ENCODE measurements at regions not wholly inside any gene's neighbourhood (a gene's known extent, or its start where the extent isn't known, plus 50 kb on each side); places are given as distances from the start of the nearest gene placed in this dataset.

DNA sequence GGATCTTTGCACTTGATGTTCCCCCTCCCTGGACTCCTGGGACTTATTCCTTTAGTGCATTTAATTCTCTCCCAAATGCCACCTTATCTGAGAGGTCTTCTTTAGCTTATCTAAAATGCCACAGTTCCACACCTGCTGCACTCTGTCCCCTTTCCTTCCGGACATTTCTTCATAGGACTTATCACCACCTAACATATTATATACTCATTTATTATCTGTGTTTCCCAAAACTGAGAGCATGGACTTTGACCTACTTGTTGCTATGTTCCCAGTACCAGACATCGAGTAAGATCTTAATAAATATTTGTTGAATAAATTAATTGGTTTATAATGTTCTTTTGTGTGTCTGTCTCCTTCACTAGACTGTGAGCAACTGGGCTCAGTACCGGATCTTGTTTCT lies 585.3 kb downstream of the INSC start:
- no peak overlapping the region for H3K4me3 Mint-ChIP-seq (ENCODE audit: unreplicated experiment)
- peaks cover 13% of the 10 kb centered on the region for H3K4me1 Mint-ChIP-seq (ENCODE audit: unreplicated experiment)
- no peak for DNase-seq (ENCODE audit: low spot score)
- H3K27me3 Mint-ChIP-seq (ENCODE audit: unreplicated experiment): peaks cover 1% of the 10 kb centered on the region
- TF ChIP-seq, protein P1, sequence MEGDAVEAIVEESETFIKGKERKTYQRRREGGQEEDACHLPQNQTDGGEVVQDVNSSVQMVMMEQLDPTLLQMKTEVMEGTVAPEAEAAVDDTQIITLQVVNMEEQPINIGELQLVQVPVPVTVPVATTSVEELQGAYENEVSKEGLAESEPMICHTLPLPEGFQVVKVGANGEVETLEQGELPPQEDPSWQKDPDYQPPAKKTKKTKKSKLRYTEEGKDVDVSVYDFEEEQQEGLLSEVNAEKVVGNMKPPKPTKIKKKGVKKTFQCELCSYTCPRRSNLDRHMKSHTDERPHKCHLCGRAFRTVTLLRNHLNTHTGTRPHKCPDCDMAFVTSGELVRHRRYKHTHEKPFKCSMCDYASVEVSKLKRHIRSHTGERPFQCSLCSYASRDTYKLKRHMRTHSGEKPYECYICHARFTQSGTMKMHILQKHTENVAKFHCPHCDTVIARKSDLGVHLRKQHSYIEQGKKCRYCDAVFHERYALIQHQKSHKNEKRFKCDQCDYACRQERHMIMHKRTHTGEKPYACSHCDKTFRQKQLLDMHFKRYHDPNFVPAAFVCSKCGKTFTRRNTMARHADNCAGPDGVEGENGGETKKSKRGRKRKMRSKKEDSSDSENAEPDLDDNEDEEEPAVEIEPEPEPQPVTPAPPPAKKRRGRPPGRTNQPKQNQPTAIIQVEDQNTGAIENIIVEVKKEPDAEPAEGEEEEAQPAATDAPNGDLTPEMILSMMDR (IDR thresholded peaks at IDR 0.05; ENCODE audit: unreplicated experiment): no peak
- H3K36me3 Mint-ChIP-seq (ENCODE audit: low read depth, unreplicated experiment): no peaks in the 10 kb centered on the region
- no peak overlapping the region for H3K27ac Mint-ChIP-seq (ENCODE audit: unreplicated experiment)
- no peaks in the 10 kb centered on the region for H3K9me3 Mint-ChIP-seq (ENCODE audit: unreplicated experiment)

DNA sequence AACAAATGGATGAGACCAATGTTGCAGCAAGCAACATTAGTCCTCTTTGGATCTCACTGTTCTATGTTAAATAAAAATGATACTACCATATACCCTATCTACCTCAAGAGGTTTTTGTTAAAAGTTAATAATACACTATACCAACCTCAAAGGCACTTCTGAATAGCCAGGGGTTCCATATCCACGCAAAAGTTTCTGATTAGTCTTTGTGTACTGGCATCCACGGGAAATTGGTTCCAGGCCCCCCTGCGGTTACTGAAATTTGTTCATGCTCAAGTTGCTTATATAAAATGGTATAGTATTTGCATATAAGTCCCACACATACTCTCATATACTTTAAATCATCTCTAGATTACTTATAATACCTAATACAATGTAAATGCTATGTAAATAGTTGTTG lies 585.7 kb downstream of the INSC start:
- DNase-seq (ENCODE audit: low spot score): no peak
- Mint-ChIP-seq H3K4me3 (ENCODE audit: unreplicated experiment) (no peak overlapping the region), H3K27ac (ENCODE audit: unreplicated experiment) (no peak overlapping the region)

DNA sequence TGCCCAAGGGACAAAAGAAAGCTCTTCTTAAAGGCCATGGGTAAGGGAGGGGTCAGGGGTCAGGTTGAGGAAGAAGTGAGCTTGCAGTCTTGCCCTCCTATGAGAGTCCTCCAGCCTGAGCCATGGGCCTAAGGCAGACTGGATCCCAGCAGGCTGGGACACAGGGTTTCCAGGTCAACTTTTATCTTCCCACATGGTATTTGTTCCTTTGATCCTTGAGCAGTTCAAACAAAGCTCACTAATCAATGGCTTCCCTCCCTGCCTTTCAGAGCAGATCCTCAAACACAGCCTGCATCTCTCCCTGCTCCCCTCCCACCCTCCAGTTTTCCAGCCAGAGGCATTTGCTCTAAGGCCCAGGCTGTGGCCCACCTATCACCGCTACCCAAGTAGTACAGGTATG lies 589.3 kb downstream of the INSC start:
- peaks cover 5% of the 10 kb centered on the region for H3K27me3 Mint-ChIP-seq (ENCODE audit: unreplicated experiment)
- DNase-seq (ENCODE audit: low spot score): no peak
- TF ChIP-seq, protein P1 (IDR thresholded peaks at IDR 0.05; ENCODE audit: unreplicated experiment): no peak
- H3K4me1 Mint-ChIP-seq (ENCODE audit: unreplicated experiment): peaks cover 2% of the 10 kb centered on the region
- H3K4me3 Mint-ChIP-seq (ENCODE audit: unreplicated experiment): no peak overlapping the region
- no peaks in the 10 kb centered on the region for H3K9me3 Mint-ChIP-seq (ENCODE audit: unreplicated experiment)
- no peak overlapping the region for H3K27ac Mint-ChIP-seq (ENCODE audit: unreplicated experiment)
- no peaks in the 10 kb centered on the region for H3K36me3 Mint-ChIP-seq (ENCODE audit: low read depth, unreplicated experiment)

More for the DNA sequence above, 585.7 kb downstream of the INSC start:
- TF ChIP-seq, protein P1 (IDR thresholded peaks at IDR 0.05; ENCODE audit: unreplicated experiment): no peak
- Mint-ChIP-seq H3K36me3 (ENCODE audit: low read depth, unreplicated experiment) (no peaks in the 10 kb centered on the region), H3K4me1 (ENCODE audit: unreplicated experiment) (peaks cover 8% of the 10 kb centered on the region), H3K9me3 (ENCODE audit: unreplicated experiment) (no peaks in the 10 kb centered on the region), H3K27me3 (ENCODE audit: unreplicated experiment) (peaks cover 1% of the 10 kb centered on the region)

DNA sequence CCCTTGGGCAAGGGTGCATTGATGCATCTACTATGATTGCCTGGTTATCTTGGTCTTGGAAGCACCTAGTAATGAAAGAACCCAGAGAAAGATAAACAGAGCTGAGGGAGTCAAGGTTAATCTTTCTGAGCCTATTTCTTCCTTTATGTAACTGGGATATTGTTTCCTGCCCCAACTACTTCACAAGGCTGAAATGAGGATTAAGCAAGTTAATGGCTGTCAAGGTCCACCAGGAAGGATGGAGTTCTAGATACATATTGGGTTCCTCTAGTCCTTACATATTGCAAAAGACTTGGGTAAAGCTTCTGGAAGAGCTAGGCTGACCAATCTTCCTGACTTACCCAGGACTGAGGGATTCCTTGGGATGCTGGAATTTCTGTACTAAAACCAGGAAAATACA lies 589.8 kb downstream of the INSC start:
- no peak overlapping the region for H3K27ac Mint-ChIP-seq (ENCODE audit: unreplicated experiment)
- peaks cover 2% of the 10 kb centered on the region for H3K4me1 Mint-ChIP-seq (ENCODE audit: unreplicated experiment)
- no peaks in the 10 kb centered on the region for H3K9me3 Mint-ChIP-seq (ENCODE audit: unreplicated experiment)
- no peaks in the 10 kb centered on the region for H3K36me3 Mint-ChIP-seq (ENCODE audit: low read depth, unreplicated experiment)
- H3K4me3 Mint-ChIP-seq (ENCODE audit: unreplicated experiment): no peak overlapping the region
- peaks cover 5% of the 10 kb centered on the region for H3K27me3 Mint-ChIP-seq (ENCODE audit: unreplicated experiment)
- no peak for DNase-seq (ENCODE audit: low spot score)
- TF ChIP-seq, protein P1 (IDR thresholded peaks at IDR 0.05; ENCODE audit: unreplicated experiment): no peak

DNA sequence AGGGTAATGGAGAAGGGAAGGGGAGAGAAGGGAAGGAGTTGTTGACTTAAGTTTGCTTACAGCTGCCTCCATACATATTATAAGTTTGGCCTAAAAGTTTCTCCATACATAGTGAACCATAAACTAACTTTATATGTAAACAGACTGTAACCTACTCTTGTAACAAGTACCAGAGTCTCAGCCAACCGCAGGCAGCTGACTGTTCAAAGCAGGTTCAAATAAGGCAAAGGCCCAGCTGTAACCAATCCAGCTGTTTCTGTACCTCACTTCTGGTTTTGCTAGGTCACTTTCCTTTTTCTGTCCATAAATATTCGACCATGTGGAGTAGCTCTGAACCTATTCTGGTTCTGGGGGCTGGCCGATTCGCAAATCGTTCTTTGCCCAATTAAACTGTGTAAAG lies 591.2 kb downstream of the INSC start:
- TF ChIP-seq, protein P1 (IDR thresholded peaks at IDR 0.05; ENCODE audit: unreplicated experiment): no peak
- H3K9me3 Mint-ChIP-seq (ENCODE audit: unreplicated experiment): no peaks in the 10 kb centered on the region

More for the DNA sequence above, 591.2 kb downstream of the INSC start:
- no peaks in the 10 kb centered on the region for H3K36me3 Mint-ChIP-seq (ENCODE audit: low read depth, unreplicated experiment)
- no peak overlapping the region for H3K4me3 Mint-ChIP-seq (ENCODE audit: unreplicated experiment)
- DNase-seq (ENCODE audit: low spot score): no peak
- H3K27me3 Mint-ChIP-seq (ENCODE audit: unreplicated experiment): peaks cover 4% of the 10 kb centered on the region
- no peak overlapping the region for H3K27ac Mint-ChIP-seq (ENCODE audit: unreplicated experiment)
- no peaks in the 10 kb centered on the region for H3K4me1 Mint-ChIP-seq (ENCODE audit: unreplicated experiment)
